Femur (tissue), 1 donor: ENCODE measurements at regions not wholly inside any gene's neighbourhood (a gene's known extent, or its start where the extent isn't known, plus 50 kb on each side); places are given as distances from the start of the nearest gene placed in this dataset.
A peak's percentile ranks its signal among the peaks of the same experiment; 100 is the strongest.

Experiments
- DNase-seq: peaks from one replicate; pipeline ENCODE4 v3.0.0-alpha.2; 2017

DNA sequence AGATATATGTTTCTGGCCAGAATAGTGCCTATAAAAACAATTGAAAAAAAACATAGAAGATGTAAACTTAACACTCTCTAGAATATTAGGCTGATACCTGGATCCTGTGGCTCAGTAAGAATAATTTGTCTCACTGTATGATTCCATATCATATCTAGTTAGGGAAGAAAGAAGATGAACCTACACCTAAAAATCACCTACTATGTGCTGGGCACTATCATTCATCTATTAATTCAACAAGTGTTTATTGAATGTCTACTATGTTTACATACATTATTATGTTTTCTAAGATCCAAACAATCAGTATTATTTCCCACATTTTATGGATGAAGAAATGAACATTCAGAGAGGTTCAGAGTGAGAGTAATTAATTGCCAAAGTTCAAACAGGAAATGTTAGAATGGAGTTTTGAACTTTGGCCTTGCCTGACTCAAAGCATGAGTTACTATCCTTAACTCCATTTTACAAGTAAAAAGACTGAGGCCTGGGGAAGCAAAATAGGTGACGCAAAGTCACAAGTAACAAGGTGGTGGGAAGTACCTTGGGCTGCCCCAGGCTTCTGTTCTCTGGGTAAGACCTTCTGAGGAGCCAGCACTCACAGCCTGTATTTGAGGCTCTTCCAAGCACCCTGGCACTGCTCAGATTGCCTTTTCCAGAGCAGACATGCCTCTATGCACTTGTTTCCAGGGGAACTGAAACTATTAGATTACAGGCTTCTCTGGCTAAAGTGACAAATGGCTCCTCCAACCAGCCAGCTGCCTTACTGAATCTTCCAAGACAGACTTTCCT lies 111.1 kb upstream of the ACSL4 start:
- peak; percentile 26 for DNase-seq

DNA sequence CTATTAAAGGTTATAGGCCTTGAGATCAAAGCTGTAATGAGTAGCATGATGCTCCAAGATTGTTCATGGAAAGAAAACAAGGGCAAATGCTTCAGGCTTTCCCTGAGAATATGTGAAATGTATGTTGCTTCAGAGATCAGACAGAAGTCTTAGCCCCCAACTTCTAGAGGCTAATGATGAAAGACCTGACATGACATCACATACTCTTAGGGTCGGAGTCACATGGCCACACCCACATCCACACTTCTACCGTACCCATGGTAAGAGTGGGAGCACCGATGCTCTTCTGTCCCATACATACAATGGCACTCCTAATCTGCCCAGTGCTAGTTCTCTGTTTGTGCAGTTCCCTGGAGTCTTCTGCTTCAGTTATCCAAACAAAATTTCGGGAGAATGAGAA lies 111.9 kb upstream of the ACSL4 start:
- DNase-seq: no peak

DNA sequence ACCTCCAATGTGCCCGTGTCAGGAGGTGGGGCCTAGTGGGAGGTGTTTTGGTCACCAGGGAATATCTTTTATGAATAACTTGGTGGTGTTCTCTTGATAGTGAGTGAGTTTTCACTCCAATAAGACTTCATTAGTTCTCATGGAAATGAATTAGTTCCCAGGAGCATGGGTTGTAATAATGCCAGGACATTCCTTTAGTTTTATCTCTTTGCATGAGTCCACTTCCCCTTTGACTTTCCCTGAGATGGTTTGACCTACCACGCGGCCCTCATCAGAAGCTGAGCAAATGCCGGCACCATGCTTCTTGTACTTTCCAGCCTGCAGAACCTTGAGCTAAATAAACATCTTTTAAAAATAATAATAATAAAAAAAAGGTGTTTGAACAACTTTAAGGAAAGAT lies 112.9 kb upstream of the ACSL4 start:
- DNase-seq: no peak

DNA sequence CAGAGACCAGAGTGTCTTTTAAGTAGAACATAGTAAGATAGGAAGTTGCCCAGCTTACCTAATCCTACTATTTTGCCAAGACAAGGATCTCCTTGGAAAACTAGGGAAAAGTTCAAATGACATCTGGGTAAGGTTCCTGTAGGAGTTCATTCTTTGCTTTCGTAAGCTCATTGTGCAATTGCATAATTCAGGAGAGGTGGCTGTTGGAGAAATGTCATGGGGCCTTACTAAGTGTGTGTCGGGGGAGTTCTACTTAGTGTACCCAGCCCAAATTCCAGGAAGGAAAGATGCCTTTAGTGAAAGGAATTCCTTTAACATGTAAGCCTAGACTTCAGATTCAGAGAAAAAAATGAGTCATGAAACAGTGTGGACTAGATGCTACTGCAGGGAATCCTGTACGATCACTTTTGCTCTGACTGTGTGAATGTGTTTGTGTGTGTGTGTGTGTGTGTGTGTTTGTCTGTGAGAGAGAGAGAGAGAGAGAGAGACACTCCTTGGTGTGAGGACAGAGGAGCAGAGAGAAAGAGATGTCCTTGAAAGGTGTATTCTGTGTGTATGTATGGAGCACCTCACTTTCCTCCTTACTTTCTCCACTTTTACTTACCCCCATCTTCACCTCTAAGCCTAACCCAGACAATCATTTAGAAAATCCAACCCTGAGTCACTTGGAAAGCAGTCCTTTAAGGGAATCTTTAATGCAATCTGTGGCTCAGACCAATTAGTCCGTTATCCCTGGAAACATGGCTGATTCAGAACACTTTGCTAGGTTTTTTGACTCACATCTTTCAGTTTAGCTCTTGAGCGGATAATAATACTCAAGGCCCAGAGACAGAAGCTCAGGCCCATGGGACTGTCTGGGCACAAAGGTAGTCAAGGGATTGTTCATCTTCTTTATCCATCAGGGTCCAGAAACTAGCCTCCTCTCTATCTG lies 114.5 kb upstream of the ACSL4 start:
- no peak for DNase-seq

DNA sequence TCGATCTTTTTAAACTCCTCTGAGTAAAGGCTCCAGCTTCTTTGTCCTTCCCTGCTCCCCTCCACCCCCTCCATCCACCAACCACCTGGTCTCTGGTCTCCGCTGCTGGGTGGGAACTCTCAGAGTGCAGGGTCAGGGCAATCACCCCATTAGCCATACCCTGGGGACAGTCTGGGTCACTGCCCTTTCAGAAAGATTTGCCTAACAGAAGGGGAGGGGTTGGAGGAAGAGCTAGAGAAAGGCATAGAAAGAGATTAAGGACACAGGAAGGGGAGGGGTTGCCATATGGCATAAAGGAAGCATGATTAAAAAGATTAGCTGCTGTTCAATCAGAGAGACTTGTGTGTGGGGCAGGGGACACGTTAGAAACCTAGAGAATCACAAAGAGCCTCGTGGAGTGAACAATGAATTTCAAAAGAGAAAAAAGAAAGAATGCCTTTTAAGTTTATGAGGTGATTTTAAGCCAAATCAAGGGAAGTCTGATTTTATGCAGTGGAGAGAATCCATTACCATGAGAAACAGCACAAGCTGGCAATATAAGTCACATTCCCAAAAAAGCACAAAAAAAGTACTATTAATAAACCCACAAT lies 115.5 kb upstream of the ACSL4 start:
- DNase-seq: no peak

DNA sequence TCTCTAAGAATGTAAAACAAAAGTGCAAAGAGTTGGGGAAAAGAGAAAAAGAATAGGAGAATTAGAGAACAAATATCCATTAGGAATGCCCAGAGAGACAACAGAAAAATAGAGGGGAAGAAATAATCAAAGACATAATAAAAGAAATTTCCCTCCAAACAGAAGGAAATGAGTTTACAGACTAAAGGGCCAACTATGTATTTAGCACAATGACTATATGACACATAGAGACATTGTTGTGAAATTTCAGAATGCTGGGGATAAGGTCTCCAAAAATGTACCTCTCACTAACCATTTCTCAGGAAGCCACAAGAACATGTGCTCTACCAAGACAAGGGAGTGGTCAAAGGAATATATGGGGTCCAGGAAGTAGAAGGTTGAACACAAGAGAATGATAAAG lies 121.0 kb upstream of the ACSL4 start:
- DNase-seq: no peak

DNA sequence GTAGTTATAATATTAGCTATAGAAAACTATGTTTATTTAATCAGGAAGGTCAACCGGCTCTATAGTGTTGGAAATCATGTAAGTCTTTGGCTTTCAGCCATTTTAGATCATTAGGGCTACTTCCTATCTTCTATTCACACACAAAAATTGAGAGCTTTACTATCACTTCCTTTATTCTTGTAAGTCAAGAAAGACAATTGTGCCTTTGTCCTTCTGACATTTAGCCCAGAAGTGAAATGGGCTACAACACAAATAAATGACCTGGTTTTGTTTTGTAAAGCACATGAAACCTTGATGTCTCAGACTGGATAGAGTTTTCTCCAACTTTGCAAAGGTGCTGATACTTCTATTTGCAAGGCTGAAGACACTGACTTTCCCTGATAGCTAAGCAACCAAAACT lies 122.4 kb upstream of the ACSL4 start:
- no peak for DNase-seq

DNA sequence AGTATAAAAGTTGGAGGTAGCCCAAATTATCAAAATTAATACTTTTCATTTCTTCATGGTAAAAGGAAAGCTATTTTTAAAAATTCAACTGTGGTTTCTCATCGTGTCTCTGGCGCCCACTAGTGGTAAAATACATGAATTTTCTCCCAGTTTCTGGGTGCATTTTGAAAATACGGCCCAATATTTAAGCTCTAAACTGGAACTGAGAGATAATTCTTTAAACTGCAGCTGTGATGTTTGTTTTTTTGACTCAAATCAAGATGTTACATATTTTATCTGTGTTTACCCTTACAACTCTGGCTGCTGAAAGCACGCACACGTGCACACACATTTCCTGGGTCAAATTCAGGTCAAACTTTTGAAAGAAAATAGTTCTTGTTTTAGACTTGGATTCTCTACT lies 123.9 kb upstream of the ACSL4 start:
- DNase-seq: no peak

DNA sequence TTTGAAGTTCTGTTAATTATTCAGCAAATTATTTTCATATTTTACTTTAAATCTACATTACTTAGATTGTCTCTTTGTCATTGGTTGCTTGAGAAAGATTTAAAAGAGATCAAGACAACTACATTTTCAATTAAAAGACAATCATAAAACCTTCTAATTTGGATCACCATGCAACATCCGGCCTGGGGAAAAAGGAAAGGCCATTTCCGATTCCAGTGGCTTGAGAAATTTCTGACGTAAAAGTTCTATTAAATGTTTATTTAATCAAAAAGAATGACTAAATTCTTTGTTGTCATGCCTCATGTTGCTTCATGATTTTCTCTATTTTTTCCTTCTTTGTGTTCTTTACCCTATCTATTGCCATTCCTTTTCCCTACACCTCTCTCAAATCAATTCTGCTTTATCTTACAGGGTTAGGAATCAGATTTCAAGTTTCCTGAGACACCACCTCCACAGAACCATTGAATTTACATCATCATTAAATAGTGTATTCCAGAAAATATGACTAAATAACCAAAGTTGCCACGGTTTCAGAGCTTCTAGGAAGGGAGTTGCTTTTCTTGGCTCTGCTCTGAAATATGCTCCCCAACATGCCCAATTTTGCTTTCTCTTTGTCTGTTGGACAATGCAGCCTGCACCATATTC lies 124.6 kb upstream of the ACSL4 start:
- DNase-seq: no peak

DNA sequence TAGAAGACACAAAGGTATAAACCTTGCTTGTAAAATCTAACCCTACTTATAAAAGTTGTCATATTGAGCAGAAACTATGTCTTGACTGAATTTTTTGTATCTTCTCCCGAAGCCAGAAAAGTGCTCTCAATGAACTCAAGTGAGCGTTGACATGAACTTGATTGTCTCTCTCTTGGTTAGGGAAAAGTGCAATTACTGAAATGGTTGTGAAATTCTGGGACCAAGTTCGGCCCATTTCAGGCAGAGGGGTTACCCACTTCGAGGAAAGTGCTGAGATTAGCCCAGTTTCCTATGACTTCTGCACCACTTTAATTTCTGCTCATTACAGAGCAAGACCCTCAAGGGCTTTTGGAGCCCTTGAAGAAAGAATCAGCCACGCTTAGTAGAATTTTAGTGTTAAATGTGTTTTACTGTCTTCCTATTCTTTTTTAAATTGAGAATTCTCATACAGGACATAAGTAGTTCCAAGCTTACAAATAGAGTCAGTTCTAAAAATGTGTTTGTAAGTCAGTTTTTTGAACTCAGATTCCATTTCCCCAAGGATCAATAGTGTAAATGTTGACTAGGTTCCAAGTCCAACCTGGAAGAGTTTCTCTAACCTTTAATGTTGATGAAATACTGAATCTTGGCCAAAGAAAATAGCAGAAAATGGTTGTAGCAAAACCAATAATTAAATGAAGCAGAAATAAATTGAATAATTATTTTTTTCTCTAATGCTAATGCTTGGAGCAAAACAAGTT lies 125.7 kb upstream of the ACSL4 start:
- no peak for DNase-seq

DNA sequence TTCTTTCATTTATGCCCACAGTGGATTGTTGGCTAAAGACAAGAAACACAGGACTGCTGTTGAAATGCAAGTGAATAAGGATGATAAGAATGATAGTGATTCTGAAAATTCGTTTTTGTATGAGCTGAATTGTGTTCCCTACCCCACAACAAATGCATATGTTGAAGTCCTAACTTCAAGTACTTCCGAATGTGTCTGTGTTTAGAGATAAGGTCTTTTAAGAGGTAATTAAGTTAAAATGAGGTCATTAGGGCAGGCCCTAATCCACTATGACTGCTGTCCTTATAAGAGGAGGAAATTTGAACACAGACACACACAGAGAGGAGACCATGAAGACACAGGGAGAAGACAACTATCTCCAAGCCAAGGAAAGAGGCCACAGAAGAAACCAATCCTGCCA lies 126.6 kb upstream of the ACSL4 start:
- no peak for DNase-seq

DNA sequence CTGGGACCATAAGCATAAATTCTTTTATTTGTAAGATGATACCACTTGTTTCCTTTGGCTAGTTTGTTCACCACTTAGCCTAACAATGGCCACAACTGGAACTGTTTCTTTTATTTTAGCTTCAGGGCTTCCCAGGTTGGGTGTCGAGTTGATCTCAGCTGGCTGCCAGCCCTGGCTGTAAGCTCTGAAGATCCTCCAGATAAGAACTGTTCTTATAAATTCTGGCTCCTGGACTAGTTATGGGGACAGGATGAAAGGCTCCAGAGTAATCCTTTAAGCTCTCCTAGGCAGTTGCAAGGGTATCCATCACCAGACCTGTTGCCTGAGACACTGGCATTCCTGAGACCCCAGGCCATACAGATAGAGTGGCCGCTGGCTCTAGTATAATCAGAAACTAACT lies 129.4 kb upstream of the ACSL4 start:
- no peak for DNase-seq

DNA sequence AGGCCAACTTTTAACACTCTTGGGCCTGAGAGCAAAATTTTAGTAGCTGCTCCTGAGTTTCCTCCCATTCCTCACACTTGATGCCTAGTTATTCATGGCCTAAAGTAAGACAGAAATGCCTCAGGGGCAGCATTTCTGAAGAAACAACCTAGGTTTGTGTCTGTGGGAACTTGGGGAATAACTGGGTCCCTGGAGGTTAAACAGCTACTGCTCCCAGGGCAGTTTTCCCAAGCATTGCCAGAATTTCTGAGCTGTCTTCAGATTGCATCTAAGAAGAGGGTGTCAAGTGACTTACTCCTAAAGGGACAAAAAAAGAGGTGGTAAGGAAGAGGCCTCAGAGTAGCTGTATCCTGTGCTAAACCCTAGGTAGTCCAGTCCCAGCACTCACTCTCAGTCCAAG lies 130.8 kb upstream of the ACSL4 start:
- no peak for DNase-seq

DNA sequence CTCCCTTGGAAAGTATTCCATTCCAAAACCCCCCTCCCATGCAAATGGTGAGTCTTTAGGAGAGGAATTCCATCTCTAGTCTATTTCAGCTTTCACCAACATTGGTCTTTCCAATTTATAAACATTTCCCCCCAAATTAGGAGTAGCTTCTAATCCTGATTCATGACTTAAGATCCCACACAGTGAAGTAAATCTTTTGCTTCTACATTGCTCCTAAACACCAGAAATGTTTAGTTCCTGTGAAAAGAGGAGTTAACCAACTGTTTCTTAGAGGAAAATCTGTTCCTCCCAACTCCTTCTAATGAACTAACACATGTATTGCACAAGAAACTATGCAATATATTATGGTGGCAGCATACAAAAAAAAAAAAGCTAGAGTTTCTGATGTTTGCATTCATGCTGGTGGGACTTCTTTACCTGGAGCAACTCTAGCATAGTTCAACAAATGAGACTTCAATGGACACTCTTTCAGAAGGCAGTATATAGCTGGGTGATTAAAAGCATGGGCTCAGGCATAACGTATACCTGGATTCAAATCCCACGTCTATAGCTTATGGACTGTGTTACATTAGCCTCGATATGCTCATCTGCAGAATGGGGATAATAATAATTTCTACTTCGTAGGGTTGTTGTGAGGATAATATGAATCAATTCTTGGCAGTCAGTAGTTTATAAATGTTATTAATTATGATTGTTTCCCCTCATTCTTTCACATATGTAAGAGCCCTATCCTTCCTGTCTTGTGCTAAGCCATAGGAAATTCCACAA lies 131.6 kb upstream of the TMEM164 start:
- no peak for DNase-seq

DNA sequence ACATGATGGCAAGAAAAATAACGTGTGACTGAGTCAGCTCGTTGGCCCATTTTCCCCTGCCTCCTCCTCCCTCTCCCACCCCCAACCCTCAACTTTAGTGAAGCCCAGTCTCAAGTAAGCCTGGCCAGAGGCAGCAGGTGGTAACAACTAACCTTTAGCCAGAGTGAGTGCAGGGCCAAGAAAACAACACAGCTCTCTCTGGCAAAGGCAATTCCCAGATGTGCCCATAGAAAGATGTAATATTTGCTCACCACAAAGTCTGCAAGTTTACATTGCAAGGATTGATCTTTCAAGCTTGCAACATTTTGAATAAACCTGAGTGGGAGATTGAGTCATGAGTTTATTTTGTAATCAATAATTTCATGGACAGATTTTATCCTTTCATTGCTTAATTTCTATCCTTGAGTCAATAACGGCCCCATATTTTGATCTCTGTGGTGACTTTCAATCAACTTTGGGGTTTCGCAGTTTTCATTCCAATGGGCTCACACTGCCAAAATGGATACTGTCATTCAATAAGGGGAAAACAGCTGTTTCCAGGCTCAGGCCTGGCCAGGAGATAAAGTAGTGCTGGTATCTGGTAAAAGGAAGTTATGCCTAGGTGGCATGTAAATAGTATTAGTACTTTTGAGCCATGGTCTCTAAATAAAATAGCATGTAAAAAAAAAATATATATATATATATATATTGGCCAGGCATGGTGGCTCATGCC lies 130.7 kb upstream of the TMEM164 start:
- DNase-seq: no peak

DNA sequence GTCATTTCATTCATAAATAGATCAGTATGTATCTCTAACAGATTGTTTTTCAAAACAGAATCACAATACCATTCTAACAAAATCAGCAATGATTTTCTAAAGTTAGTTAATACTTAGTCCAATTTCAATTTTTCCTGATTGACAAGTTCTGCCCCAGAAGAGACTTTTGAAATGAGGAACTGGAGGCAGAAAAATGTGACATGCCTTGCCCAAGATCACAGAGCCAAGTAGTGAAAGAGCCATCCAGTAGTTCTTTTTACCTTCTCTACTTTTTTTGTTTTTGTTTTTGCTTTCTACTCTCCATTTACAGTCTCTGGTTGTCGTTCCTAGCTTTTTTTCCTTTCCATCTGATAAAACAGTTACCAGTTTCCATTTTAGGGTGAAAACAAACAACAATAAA lies 129.3 kb upstream of the TMEM164 start:
- no peak for DNase-seq

DNA sequence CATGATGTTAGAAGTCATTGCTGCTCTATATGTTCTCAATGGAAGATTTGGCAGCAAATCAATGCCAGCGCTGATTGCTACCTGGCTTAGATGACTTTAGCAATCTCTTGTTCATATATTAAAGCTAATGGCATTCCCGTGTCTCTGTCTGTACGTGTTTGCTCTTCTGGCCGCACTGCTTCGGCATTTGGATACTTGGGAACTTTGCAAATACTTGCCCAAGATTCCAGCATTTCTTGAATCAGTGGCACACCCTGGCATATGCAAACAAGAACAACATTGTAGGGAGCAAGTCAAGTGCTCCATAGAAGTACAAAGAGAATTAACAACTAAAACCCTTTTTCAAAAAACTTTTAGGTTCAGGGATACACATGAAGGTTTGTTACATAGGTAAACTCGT lies 128.9 kb upstream of the TMEM164 start:
- no peak for DNase-seq

DNA sequence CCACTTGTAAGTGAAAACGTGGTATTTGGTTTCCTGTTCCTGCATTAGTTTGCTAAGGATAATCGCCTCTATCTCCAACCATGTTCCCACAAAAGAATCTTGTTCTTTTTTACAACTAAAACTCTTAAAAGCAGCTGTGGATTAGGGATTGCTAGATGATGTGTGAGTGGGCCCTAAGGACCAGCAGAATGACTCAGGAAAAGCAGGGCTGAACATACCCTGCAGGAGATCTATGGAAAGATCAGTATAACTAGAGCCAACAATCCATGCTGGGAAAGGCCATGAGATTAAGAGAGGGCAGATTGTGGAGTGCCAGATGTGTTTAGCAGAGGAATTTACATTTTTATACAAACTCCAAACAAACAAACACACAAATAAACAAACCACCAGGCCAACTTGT lies 128.4 kb upstream of the TMEM164 start:
- DNase-seq: no peak

DNA sequence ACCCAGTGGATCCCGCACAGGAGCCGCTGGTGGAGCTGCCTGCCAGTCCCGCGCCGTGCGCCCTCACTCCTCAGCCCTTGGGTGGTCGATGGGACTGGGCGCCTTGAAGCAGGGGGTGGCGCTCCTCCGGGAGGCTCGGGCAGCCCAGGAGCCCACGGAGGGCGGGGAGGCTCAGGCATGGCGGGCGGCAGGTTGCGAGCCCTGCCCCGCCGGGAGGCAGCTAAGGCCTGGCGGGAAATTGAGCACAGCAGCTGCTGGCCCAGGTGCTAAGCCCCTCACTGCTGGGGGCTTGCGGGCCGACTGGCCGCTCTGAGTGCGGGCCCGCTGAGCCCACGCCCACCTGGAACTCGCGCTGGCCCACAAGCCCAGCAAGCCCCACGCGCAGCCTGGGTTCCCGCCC lies 127.1 kb upstream of the TMEM164 start:
- DNase-seq: no peak

DNA sequence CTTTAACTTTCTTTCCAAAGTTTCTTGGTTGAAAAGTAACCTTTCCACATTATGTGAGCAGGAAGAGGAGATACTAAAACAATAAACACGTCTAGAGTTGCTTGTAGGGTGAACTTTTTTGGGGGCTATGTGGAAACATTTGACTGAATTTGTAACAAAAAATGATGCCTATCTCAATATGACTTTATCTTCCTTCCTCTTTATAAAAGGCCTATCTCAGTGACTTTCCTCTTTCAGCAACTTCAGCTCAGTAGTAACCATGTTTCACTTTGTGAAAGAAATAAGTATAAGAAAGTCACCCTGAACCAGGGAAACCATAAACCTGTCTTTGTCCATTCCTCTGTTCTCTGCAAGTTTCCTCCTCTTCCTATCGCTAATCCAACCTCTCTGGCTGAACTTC lies 124.7 kb upstream of the TMEM164 start:
- no peak for DNase-seq

DNA sequence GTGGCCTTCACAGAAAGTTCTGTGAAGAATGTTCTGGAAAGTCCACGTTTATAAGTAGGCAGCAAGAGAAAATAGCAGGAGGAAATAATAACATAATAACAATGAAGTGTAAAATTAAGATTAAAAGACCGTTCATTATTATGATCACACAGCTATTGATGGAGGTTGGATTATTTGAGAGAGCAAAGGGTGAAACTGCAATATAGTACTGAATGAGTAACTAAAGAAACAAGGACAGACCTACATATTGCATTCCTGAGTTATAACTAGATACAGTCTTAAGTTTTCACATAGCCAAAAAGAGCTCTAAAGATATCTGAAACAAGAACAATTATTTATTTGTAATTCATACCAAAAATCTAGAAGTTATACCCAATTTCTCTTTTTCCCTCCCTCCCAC lies 122.9 kb upstream of the TMEM164 start:
- no peak for DNase-seq
